Loucy (cell line): ENCODE measurements at regions not wholly inside any gene's neighbourhood (a gene's known extent, or its start where the extent isn't known, plus 50 kb on each side); places are given as distances from the start of the nearest gene placed in this dataset.
"Not testable (repeated sequence)": the region's sequence is repeated elsewhere in the genome, so short reads cannot be mapped to it uniquely, and the experiment has no call there.

Experiments
- CTCF ChIP-seq: fragments of 200-600 bp; sonication (generic); conservative IDR thresholded peaks from 2 replicates; pipeline ENCODE4 v1.5.1; 2014; ENCODE audit warnings: mild to moderate bottlenecking, antibody characterized with exemption, low read length
- EZH2phosphoT487 ChIP-seq: fragments of 200-600 bp; IDR thresholded peaks from 2 replicates; pipeline ENCODE4 v1.6.1; 2018; ENCODE audit warnings: antibody characterized with exemption, mild to moderate bottlenecking, moderate library complexity, borderline replicate concordance

- not testable (repeated sequence) for TF ChIP-seq EZH2phosphoT487, CTCF
Observed at GRCh38 chr5:34371417-34371816, 284.7 kb upstream of the RAI14 start.
